Dermis microvascular lymphatic vessel endothelial cell (primary cell): ENCODE measurements at regions not wholly inside any gene's neighbourhood (a gene's known extent, or its start where the extent isn't known, plus 50 kb on each side); places are given as distances from the start of the nearest gene placed in this dataset.

Experiments
- DNase-seq, 2 donors: peaks; one replicate each; pipeline versions ENCODE4 v3.0.0 to v3.0.0-alpha.2; 2010; ENCODE audit warnings: low read depth in 2 of 2

DNA sequence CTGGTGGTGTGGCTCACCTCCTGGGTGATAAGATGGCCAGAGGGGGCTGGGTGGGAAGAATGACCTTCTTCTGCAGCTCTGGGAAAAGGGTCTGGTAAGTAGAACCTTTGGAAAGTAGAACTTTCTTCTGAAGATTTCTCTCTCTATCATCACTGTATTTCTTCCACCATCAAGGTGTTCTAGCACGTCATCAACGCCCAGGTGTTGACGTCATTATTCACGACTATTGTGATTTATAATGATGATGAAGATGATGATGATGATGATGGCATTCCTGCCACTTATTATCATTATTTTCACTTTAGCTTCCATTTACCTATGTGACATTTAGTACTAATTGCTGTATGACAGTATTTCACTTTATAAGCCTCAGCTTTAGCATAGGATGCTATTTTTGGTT, 525.6 kb upstream of the ADARB2 start:
- DNase-seq: no peak

DNA sequence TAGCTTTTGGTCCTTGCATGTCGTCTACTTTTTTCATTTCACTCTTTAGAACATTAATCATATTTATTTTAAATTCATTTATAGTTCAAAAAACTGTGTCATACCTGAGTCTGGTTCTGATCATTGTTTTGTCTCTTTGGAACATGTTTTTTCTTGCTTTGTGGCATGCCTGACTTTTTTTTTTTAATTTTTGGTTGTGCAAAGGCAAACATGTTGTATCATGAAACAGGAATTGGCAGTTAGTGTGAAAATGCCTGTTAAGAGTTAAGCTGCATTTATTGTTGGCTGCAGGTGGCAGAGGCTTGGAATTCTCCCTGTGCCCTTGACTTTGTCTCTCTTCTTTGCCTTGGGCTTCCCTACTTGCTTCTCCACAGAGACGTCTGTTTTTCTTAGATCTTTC, 525.0 kb upstream of the ADARB2 start:
- DNase-seq: no peak

DNA sequence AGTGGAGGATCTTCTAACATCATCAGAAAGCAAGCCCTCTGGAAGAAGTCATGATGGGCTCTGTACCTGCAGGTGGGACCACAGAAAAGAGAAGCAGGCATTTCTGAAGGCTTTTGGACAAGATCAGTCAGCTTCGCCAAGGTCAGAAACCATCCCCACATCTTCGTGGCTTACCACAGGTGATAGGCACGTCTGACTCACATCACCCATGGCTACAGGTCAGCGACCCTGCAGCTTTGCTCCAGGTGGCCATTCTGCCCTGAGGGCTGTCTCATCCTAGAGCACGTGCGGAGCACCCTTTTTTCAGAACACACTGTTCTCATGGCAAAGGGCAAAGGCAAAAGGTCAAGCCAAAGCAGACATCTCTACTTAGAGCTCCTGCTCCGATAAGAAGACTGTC, 518.9 kb upstream of the ADARB2 start:
- DNase-seq: no peak

DNA sequence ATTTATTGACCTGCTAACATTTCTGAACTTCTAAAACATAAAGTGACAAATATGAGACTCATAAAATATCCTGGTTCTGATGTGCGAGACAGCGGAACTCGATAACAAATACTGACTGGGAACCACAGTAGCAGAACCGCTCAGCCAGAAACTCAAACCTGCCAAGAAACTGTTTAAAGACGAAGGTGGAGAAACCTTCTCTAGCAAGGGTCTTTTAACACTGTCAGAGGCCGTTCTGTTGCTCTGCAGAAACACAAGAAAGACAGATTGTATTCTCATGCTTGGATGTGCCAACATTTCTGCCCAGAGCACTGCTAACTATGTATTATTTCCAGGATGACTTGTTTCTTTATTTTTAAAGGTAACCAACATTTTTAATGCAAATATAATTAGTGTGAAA, 514.8 kb upstream of the ADARB2 start:
- DNase-seq: no peak

DNA sequence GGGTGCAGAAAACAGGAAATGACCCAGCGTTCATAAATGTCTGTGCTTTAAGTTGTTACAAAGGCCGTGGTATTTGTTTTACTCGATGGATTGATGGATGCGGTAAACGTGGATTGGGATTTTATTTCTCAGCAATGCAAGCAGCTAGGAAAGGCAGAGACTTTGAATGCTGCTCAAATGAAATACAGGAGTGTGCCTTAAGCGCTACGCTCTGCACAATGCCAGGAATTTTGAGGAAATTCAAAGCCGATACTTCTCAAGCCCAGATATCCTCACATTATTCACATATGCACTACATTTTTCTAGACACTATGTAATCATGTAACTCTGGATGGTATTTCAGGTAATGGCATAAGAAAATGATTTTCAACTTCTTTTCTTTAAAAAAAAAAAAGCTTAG, 514.3 kb upstream of the ADARB2 start:
- DNase-seq: no peak

DNA sequence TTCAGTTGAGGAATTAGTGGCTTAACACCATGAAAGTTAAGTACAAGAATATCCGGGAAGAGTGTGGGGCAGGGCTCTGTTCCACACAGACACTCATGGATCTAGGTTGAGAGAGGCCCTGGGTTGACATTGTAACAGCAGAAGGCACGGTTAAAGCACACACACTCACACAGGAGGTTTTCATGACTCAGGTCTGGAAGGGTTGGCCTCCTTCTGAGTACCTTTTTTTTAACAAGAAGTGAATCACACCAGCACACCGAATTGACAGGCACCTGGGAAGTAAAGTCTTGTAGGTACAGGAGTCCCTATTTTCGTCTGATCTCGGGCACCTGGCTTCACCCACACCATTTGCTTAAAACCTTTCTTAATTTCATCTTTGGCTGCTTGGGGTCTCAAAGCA, 509.4 kb upstream of the ADARB2 start:
- DNase-seq: no peak

DNA sequence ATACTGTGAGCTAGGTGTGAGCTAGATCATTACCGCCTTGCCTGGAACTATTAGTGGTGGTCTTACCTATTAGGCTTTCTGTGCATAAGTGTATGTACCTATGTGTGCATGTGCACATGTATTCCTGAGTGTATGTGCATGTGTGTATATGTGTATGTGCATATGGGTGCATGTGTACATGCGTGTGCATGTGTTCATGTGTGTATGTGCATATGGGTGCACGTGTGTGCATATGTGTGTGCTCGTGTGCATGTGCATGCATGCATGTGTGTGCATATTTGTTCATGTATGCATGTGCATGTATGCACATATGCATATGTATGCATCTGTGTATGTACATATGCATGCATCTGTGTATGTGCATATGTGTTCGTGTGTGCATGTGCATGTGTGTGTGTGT, 508.3 kb upstream of the ADARB2 start:
- DNase-seq: no peak

DNA sequence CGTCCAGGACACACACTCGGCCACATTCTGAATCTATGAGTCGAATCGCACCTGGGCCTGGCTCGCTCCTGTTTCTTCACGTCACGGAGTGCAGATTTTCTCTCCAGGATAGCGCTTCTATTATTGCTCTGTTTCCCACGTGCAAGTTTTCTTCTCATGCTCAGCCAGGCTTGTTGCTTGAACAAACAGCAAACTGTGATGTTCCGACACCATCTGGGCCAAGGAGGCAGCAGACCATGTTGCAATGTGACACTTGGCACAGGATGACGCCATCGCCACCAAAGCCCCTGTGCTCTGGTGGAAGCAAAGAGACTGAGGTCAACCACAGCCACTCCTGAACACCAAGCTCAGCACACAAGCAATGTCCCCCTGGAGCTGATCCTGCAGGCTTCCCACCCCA, 507.1 kb upstream of the ADARB2 start:
- no peak for DNase-seq

DNA sequence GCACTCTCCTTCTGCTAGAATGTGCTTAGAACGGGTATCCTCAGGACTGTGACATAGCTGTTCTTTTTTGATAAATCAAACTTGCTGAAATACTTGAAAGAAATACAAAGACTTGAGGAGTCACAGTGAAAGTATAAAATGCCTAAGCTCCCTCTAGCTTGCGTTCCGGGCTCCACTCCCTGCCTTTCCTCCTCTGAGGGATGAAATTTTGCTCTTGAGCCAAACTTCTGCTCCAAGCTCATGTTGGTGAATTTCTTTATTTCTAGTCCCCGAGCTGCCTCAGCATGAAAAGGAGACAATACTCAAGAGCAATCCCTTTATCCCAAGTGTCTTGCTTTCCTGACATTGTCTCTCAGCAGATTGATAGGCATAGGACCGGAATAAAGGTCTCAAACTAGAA, 499.6 kb upstream of the ADARB2 start:
- DNase-seq: no peak

DNA sequence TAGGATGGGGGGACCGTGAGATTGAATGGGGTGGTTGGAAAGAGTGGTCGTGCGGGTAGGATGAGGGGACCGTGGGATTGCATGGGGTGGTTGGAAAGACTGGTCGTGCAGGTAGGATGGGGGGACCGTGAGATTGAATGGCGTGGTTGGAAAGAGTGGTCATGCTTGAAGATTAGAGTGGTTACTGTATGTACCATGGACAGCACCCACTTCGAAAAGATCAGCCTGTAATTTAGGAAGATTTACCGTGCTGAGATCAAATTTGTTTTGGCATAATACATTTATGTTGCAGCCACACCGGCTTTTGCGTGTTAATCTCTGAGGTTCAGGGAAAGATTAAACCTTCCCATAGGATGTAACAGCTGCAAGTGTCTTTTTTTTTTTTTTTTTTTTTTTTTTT, 495.2 kb upstream of the ADARB2 start:
- DNase-seq: no peak

DNA sequence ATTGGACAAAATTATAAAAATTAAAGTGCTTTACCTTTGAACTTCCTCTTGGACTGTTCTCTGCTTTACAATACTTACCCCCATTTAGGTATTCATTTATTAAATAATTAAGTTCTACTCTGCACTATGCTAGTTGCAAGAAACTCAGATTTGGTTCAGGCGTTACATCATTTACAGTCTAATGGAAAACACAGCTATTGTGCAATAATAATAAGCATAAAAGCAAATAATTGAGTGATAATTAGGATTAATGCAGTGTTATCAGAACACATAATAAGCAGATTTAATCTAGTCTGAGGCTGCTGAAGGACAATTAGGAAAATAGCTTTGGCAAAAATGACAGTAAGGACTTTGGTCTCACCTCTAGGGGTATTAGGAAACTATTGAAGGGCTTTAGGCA, 493.2 kb upstream of the ADARB2 start:
- no peak for DNase-seq

DNA sequence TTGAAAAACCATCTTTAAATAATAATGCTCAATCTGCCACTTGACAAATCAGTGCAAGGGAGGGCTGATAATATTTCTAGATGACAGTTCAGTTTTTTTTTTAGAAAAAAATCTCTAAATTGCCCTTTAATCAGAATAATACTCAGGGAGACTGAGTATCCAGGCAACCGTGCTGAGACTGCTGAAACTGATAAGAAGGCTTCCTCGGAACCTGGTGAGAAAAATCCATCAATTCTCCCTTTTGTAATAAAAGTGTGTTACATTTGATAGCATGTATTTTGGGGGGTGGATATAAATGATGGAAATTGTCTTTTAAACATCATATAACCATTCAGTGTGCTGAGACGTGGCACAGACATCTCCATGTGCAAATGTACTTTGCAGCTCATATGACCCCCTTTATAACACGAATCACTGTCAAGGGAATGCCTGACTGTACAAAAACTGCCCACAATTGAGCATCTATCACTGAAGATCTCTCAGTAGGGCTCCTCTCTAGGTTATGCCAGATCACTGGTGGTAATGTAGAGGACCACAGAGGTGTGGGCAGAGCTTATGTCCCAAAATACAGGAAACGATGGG, 491.1 kb upstream of the ADARB2 start:
- DNase-seq: no peak

DNA sequence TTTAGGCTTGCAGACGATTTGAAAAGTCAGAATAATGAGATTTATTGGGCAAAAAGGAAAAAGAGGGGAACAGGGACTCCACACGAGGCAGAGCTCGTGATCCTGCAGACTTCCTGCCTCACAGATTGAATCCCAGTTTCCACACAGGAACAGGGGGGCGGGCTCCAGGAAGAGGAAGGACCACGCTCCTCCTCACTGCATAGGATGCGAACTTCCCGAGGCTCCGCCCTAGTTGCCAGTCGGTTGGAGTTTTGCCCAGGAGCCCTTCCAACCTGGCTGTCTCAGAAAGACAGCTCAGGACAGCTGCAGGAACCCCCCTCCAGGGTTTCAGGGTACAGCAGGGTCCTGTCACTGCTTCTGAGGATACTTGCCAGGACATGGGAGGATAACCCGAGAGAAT, 488.3 kb upstream of the ADARB2 start:
- DNase-seq: no peak

DNA sequence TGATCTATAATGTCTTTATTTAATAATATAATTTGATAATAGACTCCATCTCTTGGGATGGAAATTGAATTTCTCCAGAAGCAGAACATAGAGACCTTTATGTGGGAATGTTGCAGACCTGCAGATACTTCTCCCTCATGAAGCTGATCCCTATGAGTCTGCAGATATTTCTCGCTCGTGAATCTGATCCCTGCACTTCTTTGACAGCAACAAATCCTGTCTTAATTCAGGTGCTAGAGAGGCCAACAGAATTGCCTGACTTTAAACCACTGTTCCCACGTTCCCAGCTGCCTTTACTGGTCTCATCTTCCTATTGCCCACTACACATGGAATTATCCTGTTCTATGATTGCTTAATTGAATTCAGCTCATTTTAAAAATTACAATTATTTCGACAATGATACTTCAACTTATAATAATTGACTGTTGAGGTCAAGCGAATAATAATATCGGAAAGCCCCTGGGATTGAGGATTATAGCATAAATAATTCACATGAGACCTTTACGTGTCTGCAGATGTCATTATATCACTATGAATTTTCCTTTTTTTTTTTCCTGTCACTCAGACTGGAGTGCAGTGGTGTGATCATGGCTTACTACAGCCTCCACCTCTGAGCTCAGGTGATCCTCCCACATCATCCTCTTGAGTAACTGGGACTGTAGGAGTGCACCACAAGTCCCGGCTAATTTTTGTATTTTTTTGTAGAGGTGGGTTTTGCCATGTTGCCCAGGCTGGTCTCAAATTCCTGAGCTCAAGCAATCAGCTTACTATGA, 486.4 kb upstream of the ADARB2 start:
- DNase-seq: no peak

DNA sequence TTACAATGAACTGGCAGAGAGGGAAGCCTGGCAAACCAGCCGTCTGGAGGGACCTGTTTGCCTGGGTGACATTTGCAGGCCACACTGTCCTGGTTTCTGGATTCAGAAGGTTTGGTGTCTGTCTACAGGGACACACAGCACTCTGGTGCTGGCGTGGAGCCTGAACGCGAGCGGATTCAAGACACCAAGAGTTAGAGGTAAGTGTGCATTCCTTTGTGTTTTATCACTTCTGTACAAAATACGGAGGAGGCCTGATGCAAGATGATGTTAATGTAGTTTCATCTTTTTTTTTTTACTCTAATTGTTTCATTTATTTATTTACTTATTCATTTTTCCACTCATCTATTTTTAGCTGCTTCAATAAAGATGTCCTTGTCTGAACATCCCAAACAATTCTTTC, 485.3 kb upstream of the ADARB2 start:
- no peak for DNase-seq

DNA sequence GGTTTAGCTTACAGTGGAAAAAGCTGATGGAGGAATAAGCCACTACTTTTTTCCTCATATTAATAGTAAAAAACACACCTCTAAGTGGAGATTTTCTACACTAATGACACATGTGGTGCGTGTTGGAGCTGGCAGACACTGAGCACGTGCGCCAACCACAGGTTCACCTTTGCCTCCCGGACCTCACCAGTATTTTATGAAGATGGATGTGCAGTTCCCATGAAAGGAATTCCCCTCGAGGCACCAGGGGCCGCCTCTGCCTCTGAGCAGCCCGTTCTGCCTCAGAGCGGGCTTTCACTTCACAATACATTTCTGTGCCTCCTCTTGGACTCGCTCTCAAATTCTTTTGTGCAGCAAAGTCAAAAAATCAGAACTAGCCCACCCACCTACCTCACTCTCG, 477.5 kb upstream of the ADARB2 start:
- no peak for DNase-seq

DNA sequence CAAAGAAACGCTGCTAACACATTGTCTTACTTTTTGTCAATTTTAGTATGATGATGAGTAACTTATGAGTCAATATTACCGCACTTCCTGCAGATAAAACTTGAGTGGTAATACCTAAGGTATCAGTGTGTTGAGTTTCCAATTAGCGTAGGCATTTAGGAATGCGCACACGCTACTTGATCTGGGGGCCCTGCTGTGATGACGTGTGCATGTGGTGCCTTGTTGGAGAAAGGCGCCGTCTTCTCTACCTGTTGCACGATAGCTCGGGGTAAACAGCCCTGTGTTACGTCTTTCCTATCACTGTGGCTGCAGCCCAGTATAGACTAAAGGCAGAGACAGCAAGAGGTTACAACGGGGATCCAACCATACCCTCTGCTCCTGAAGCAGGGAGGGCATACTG, 476.8 kb upstream of the ADARB2 start:
- no peak for DNase-seq

DNA sequence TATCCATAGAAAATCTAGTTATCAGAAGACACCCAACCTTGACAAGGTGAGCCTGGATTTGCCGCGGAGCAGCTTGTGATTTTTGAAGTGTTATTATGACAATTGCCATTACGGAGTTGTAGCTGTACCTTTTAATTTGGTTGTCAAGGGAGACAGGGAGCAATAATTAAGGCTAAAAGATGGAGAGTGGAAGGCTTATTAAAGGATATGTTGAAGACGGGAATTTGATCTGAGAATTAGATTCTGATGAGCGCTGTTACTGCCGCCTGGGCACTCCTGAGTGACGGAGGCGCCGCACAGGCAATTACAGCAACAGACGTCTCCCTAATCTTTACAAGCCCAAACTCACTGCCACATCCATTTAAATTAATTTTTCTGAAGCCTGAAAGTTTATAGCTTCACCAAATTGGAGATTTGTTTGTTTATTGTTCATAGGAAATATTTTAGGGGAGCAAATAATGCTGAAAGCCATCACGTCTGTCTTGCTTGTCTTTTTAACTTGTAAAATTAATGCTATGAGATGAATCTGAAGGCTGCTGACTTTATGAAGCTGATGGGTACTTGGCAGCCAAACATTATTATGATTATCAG, 475.0 kb upstream of the ADARB2 start:
- DNase-seq: no peak

DNA sequence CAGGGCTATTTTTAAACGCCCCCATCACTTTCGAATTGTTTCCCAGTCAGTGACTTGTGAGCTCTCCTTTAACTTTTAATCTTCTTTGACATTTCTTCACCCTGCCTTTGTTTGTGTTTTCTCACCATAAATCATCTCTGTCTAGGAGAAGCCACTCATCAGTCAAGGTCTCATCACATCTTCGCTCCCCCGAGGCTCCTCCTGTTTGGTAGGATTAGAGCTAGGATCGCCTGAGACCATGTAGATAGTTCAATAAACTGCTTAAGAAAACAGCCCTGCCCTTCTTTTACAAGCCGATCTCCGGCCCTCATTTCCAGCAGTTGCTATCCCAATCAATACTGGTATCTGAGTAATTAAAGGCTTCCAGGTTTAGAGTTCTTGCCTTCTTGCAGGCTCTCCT, 472.8 kb upstream of the ADARB2 start:
- no peak for DNase-seq

DNA sequence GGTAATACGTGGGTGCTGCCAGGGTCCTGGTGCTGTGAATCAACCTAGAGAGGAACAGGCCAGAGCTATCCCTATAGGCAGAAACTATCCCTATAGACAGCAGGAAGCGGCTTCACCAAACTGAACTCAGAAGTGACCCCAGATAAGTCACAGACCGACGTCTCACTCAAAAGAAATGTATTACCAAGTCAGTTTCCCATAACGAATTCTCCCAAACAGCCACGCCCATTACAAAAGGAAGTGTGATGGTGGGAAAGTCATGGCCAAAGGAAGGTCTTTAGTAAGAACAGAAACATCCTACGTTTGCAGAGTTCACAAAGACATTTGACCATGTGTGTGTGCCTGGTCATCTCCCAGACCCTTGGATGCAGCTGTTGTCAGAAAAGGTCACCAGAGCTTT, 470.8 kb upstream of the ADARB2 start:
- DNase-seq: no peak

DNA sequence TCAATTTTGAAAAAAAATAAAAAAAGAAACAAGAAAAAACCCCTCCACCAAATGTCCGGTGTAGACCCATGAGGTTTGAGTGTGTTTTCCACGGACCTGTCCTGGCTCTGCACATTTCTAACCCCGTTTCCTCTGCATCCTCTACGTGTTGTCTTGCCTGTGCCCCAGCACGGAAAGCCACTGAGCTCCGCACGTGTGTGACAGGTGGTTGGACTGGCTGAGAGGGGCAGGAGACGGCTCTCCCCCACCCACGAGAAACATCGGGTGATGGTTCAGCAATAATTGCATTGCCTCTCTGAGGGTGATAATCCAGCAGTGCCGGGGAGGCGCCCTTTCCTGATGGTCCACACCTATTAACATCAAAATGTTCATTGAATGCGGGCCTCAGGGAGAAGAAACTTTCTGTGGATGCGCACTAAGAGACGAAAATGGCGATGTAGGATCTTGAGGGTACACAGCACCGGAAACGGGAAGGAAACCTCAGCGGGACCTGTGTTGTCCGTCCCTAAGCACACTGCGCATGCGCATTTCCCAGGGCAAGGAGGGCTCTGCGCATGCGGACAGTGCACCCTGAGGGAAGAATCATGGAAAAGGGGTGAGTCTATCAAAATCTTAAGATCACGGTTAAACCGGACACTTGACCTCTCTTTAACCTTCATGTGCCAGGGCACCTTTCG, 470.1 kb upstream of the ADARB2 start:
- DNase-seq: no peak

DNA sequence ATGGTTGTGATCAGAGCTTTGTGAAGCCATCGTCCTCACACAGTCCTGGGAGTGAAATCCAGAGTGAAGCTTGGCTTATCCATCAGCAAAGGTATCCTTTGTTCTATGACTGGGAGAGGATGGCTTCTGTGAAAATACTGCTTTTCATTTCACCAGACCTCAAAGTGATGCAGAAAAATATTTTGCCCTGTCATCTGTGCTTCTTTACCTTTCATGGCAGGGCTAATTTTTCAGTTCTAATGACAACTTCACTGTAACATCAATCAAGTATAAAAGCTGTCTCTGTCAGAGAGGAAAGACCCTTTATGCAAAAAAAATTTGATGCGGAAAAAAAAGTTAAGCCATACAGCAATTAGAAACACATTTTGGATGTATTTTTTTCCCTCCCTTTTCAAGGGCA, 468.1 kb upstream of the ADARB2 start:
- no peak for DNase-seq

DNA sequence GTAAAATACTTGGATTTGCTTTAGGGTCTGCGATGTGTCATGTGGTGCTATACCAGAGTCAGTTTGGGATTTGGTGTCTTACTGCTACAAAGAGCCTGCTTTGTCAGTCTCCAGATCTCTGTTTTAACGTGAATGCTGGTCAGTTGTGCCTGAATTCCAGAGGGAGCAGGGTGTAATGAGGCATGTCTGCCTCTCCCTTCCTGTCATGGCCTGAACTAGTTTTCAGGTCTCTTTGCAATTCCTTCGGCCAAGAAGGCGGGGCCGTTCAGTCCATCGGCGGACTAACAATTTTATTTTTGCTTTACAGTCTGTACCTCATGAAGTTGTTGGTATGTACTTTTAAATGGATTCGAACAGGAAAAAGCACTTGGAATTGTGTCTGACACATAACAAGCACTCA, 465.1 kb upstream of the ADARB2 start:
- no peak for DNase-seq
